PC-3 (cell line): ENCODE measurements at regions not wholly inside any gene's neighbourhood (a gene's known extent, or its start where the extent isn't known, plus 50 kb on each side); places are given as distances from the start of the nearest gene placed in this dataset.

ENCODE experiments used
- ATAC-seq: fragments of 200-7000 bp; cut with Tn5 transposase; 2 replicates; pipeline ENCODE4 v1.9.1; 2020; ENCODE audit warnings: mild to moderate bottlenecking, moderate library complexity
- BruUV-seq: library from RNA; stranded (reverse); fragments of 400-500 nt; replicated peaks from 2 replicates; lab custom pipeline; 2021; lab: Mats Ljungman, UMichigan
- CTCF ChIA-PET: fragments of 300-600 bp; sonication (Branson Sonifier 250); formaldehyde crosslinking; loops from one replicate; lab custom pipeline; 2022; ENCODE audit warnings: antibody characterized with exemption; lab: Charles Lee
- POLR2A ChIA-PET: fragments of 300-600 bp; sonication (Branson Sonifier 250); formaldehyde crosslinking; loops from one replicate; lab custom pipeline; 2022; ENCODE audit warnings: antibody characterized with exemption; ENCODE audit not compliant: unreplicated experiment; lab: Charles Lee
- DNase-seq: peaks from one replicate; pipeline ENCODE4 v3.0.0-alpha.2; 2015
- H2AFZ ChIP-seq: fragments of 300-600 bp; sonication (generic); 2 replicates; pipeline ENCODE4 v1.6.0; 2016; ENCODE audit warnings: antibody characterized with exemption, low read length
- H3F3A ChIP-seq: fragments of 300-600 bp; sonication (generic); one replicate; pipeline ENCODE4 v1.6.0; 2017; ENCODE audit warnings: antibody characterized with exemption, low read length, control low read depth, mild to moderate bottlenecking; ENCODE audit not compliant: unreplicated experiment
- H3K27ac ChIP-seq: fragments of 300-600 bp; sonication (generic); 2 replicates; pipeline ENCODE4 v1.5.1; 2016; ENCODE audit warnings: mild to moderate bottlenecking, low read length
- H3K27me3 ChIP-seq: fragments of 300-600 bp; sonication (generic); 2 replicates; pipeline ENCODE4 v1.6.1; 2016; ENCODE audit warnings: low read length, mixed read lengths
- H3K36me3 ChIP-seq: fragments of 300-600 bp; sonication (generic); 2 replicates; pipeline ENCODE4 v1.6.1; 2016; ENCODE audit warnings: low read depth, mixed run types, low read length, mixed read lengths
- H3K4me1 ChIP-seq: fragments of 300-600 bp; sonication (generic); 2 replicates; pipeline ENCODE4 v1.5.1; 2016; ENCODE audit warnings: low read length; ENCODE audit not compliant: insufficient read depth
- H3K4me2 ChIP-seq: fragments of 300-600 bp; sonication (generic); 2 replicates; pipeline ENCODE4 v1.6.0; 2016; ENCODE audit warnings: low read length
- H3K4me3 ChIP-seq: fragments of 300-600 bp; sonication (generic); 2 replicates; pipeline ENCODE4 v1.5.1; 2016; ENCODE audit warnings: mild to moderate bottlenecking, low read length, mixed read lengths
- H3K79me2 ChIP-seq: fragments of 300-600 bp; sonication (generic); 2 replicates; pipeline ENCODE4 v1.6.1; 2017; ENCODE audit warnings: low read length, mixed read lengths
- H3K9ac ChIP-seq: fragments of 300-600 bp; sonication (generic); 2 replicates; pipeline ENCODE4 v1.6.0; 2016; ENCODE audit warnings: mild to moderate bottlenecking, low read length
- H3K9me2 ChIP-seq: fragments of 300-600 bp; sonication (generic); replicated peaks from 2 replicates; pipeline ENCODE4 v1.6.1; 2016; ENCODE audit warnings: mixed run types, low read length, mixed read lengths
- H3K9me3 ChIP-seq: fragments of 300-600 bp; sonication (generic); 2 replicates; pipeline ENCODE4 v1.6.1; 2016; ENCODE audit warnings: low read length, mixed read lengths
- H4K20me1 ChIP-seq: fragments of 300-600 bp; sonication (generic); 2 replicates; pipeline ENCODE4 v1.6.1; 2016; ENCODE audit warnings: low read length, mixed read lengths
- EZH2 ChIP-seq: fragments of 300-600 bp; sonication (generic); IDR thresholded peaks from one replicate; pipeline ENCODE4 v1.6.1; 2017; ENCODE audit warnings: antibody characterized with exemption, mild to moderate bottlenecking, low read length; ENCODE audit not compliant: unreplicated experiment
- EZH2phosphoT487 ChIP-seq: fragments of 300-600 bp; sonication (generic); IDR thresholded peaks from 2 replicates; pipeline ENCODE4 v1.6.1; 2018; ENCODE audit warnings: mild to moderate bottlenecking, antibody characterized with exemption, low read length, borderline replicate concordance
- intact Hi-C: fragments of 100-400 bp; cut with micrococcal nuclease; formaldehyde crosslinking; loops from 2 replicates; pipeline ENCODE4 v1.9.0; 2023
- TF ChIP-seq, protein P1 (sequence below): fragments of 300-600 bp; sonication (generic); conservative IDR thresholded peaks from 2 replicates; pipeline ENCODE4 v1.5.1; 2017; ENCODE audit warnings: antibody characterized with exemption, low read depth, mild to moderate bottlenecking, low read length

DNA sequence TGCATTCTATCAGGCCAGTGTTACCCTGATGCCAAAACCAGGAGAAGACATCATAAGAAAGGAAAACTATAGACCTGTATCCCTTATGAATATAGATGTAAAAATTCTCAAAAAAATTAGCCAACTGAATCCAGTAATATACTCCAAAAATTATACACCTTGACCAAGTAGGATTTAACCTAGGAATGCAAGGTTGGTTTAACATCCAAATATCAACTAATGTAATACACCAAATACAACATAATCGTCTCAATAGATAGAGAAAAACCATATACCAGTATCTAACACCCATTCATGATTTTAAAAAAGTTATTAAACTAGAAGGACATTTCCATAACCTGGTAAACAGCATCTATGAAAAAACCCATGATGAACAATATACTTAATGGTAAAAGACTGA is 56.5 kb upstream of the SELENOK start:
- no TSS peak for BruUV-seq
- ChIA-PET CTCF (no interaction called here), POLR2A (no interaction called here)
- H3F3A ChIP-seq, result no peaks in the 10 kb centered on the region
- no peak overlapping the region for H3K9ac ChIP-seq
- H3K9me3 ChIP-seq, result no peaks in the 10 kb centered on the region
- DNase-seq, result no peak
- no peaks in the 10 kb centered on the region for H3K79me2 ChIP-seq
- H3K4me2 ChIP-seq, result no peak overlapping the region
- H3K4me1 ChIP-seq, result no peaks in the 10 kb centered on the region
- no peaks in the 10 kb centered on the region for H4K20me1 ChIP-seq
- H3K9me2 ChIP-seq, result no peaks in the 10 kb centered on the region
- H3K27me3 ChIP-seq, result 0 out of 2 replicates have a peak, but pooled peaks cover 3% of the 10 kb centered on the region
- no peak overlapping the region for H2AFZ ChIP-seq
- intact Hi-C loops, result no loop called here
- H3K36me3 ChIP-seq, result no peaks in the 10 kb centered on the region
- TF ChIP-seq, protein P1, sequence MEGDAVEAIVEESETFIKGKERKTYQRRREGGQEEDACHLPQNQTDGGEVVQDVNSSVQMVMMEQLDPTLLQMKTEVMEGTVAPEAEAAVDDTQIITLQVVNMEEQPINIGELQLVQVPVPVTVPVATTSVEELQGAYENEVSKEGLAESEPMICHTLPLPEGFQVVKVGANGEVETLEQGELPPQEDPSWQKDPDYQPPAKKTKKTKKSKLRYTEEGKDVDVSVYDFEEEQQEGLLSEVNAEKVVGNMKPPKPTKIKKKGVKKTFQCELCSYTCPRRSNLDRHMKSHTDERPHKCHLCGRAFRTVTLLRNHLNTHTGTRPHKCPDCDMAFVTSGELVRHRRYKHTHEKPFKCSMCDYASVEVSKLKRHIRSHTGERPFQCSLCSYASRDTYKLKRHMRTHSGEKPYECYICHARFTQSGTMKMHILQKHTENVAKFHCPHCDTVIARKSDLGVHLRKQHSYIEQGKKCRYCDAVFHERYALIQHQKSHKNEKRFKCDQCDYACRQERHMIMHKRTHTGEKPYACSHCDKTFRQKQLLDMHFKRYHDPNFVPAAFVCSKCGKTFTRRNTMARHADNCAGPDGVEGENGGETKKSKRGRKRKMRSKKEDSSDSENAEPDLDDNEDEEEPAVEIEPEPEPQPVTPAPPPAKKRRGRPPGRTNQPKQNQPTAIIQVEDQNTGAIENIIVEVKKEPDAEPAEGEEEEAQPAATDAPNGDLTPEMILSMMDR, result no peak
- TF ChIP-seq EZH2phosphoT487 (no peak), EZH2 (no peak)
- ATAC-seq, result no peak
- H3K27ac ChIP-seq, result no peak overlapping the region
- no peak overlapping the region for H3K4me3 ChIP-seq

DNA sequence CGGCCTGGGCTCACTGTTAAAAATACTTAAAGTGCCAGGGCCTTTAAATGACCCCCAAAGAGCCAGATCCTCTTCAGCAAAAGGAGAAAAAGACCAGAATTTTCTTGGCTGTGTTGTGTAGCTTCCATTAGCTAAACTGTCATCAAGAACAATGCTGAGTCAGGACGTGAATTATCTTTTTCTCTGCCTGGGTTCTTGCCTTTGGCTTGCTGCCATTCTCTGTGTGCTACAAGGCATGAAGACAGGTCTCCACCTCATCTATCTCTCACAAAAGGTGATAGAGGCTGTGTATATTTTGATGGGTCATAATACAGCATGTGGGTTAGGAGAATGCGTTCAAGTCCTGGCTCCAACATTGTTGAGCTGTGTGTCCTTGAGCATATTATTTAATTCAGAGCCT is 52.4 kb upstream of the SELENOK start:
- ChIA-PET CTCF (no interaction called here), POLR2A (no interaction called here)
- DNase-seq (no peak), ATAC-seq (no peak)
- no TSS peak for BruUV-seq
- no peaks in the 10 kb centered on the region for H3K9me2 ChIP-seq
- no peak overlapping the region for H2AFZ ChIP-seq
- no peaks in the 10 kb centered on the region for H3K79me2 ChIP-seq
- H3K27me3 ChIP-seq, result no peaks in the 10 kb centered on the region
- no peak overlapping the region for H3K27ac ChIP-seq
- H3K4me3 ChIP-seq, result no peak overlapping the region
- H3K36me3 ChIP-seq, result no peaks in the 10 kb centered on the region
- no peaks in the 10 kb centered on the region for H3K9me3 ChIP-seq
- intact Hi-C loops, result no loop called here
- H4K20me1 ChIP-seq, result no peaks in the 10 kb centered on the region
- H3K9ac ChIP-seq, result no peak overlapping the region
- no peak overlapping the region for H3K4me2 ChIP-seq
- TF ChIP-seq EZH2 (no peak), EZH2phosphoT487 (no peak)
- TF ChIP-seq, protein P1, result no peak
- no peaks in the 10 kb centered on the region for H3F3A ChIP-seq
- peaks cover 9% of the 10 kb centered on the region; the same call in 1 of the 2 replicates for H3K4me1 ChIP-seq

GRCh38 chr3:53941950-53942349 is 50.3 kb upstream of the SELENOK start:
- ChIA-PET POLR2A (no interaction called here), CTCF (no interaction called here)
- Histone ChIP-seq H3K9me2 (no peaks in the 10 kb centered on the region), H3K9ac (no peak overlapping the region), H3K27ac (no peak overlapping the region), H3K4me1 (peaks cover 9% of the 10 kb centered on the region; the same call in 1 of the 2 replicates), H3K9me3 (no peaks in the 10 kb centered on the region), H4K20me1 (no peaks in the 10 kb centered on the region), H3K4me3 (no peak overlapping the region), H3K79me2 (no peaks in the 10 kb centered on the region), H3K36me3 (no peaks in the 10 kb centered on the region), H3K27me3 (no peaks in the 10 kb centered on the region), H3K4me2 (no peak overlapping the region), H3F3A (no peaks in the 10 kb centered on the region), H2AFZ (no peak overlapping the region)
- DNase-seq, result no peak
- intact Hi-C loops, result no loop called here
- no peak for ATAC-seq
- TF ChIP-seq EZH2phosphoT487, result no peak
- TF ChIP-seq, protein P1, result no peak
- TF ChIP-seq EZH2, result no peak
- no TSS peak for BruUV-seq
